BE2C (cell line): ENCODE measurements at regions not wholly inside any gene's neighbourhood (a gene's known extent, or its start where the extent isn't known, plus 50 kb on each side); places are given as distances from the start of the nearest gene placed in this dataset.

Experiments
- DNase-seq: peaks from one replicate; pipeline ENCODE4 v3.0.0-alpha.2; 2020
- H3K27me3 ChIP-seq: fragments of 250-450 bp; sonication (Bioruptor Pico); 2 replicates; pipeline ENCODE4 v1.5.1; 2020; ENCODE audit warnings: mild to moderate bottlenecking
- H3K36me3 ChIP-seq: fragments of 250-450 bp; sonication (Bioruptor Pico); 2 replicates; pipeline ENCODE4 v1.5.1; 2020; ENCODE audit warnings: mild to moderate bottlenecking
- H3K4me1 ChIP-seq: fragments of 250-450 bp; sonication (Bioruptor Pico); 2 replicates; pipeline ENCODE4 v1.5.1; 2020
- H3K4me3 ChIP-seq: 2 replicates; pipeline ENCODE4 v1.5.1; 2011; ENCODE audit warnings: low read depth, low read length
- H3K9me3 ChIP-seq: fragments of 250-450 bp; sonication (Bioruptor Pico); 2 replicates; pipeline ENCODE4 v1.5.1; 2020
- CTCF ChIP-seq: IDR thresholded peaks from 2 replicates; pipeline ENCODE4 v1.5.1; 2012; ENCODE audit warnings: mild to moderate bottlenecking, low read depth, low read length

- DNase-seq, result no peak
- Histone ChIP-seq H3K27me3 (no peaks in the 10 kb centered on the region; the same call in 1 of the 2 replicates), H3K9me3 (no peaks in the 10 kb centered on the region), H3K36me3 (no peaks in the 10 kb centered on the region), H3K4me1 (no peaks in the 10 kb centered on the region), H3K4me3 (no peak overlapping the region)
- TF ChIP-seq CTCF, result no peak
Observed at GRCh38 chr2:6368281-6368680, 497.4 kb downstream of the CMPK2 start.

GRCh38 chr2:6369266-6369665 lies 496.4 kb downstream of the CMPK2 start:
- H3K9me3 ChIP-seq, result no peaks in the 10 kb centered on the region
- H3K27me3 ChIP-seq, result no peaks in the 10 kb centered on the region
- H3K4me3 ChIP-seq, result no peak overlapping the region
- no peaks in the 10 kb centered on the region for H3K36me3 ChIP-seq
- DNase-seq, result no peak
- H3K4me1 ChIP-seq, result no peaks in the 10 kb centered on the region
- TF ChIP-seq CTCF, result no peak

GRCh38 chr2:6370753-6371551 lies 494.8 kb downstream of the CMPK2 start:
- Histone ChIP-seq H3K4me1 (no peaks in the 10 kb centered on the region), H3K36me3 (no peaks in the 10 kb centered on the region), H3K27me3 (no peaks in the 10 kb centered on the region), H3K9me3 (no peaks in the 10 kb centered on the region), H3K4me3 (no peak overlapping the region)
- DNase-seq, result no peak
- no peak for TF ChIP-seq CTCF

- Histone ChIP-seq H3K4me1 (no peaks in the 10 kb centered on the region), H3K36me3 (no peaks in the 10 kb centered on the region), H3K9me3 (no peaks in the 10 kb centered on the region), H3K27me3 (no peaks in the 10 kb centered on the region), H3K4me3 (no peak overlapping the region)
- TF ChIP-seq CTCF, result no peak
- no peak for DNase-seq
Observed at GRCh38 chr2:6372317-6372901, 493.3 kb downstream of the CMPK2 start.

GRCh38 chr2:6381326-6381725 lies 484.4 kb downstream of the CMPK2 start:
- no peak for TF ChIP-seq CTCF
- H3K36me3 ChIP-seq, result no peaks in the 10 kb centered on the region
- H3K27me3 ChIP-seq, result no peaks in the 10 kb centered on the region
- no peaks in the 10 kb centered on the region for H3K9me3 ChIP-seq
- DNase-seq, result no peak
- H3K4me3 ChIP-seq, result no peak overlapping the region
- H3K4me1 ChIP-seq, result no peaks in the 10 kb centered on the region

- Histone ChIP-seq H3K4me1 (no peaks in the 10 kb centered on the region), H3K36me3 (no peaks in the 10 kb centered on the region), H3K27me3 (no peaks in the 10 kb centered on the region), H3K4me3 (no peak overlapping the region), H3K9me3 (no peaks in the 10 kb centered on the region)
- no peak for DNase-seq
- no peak for TF ChIP-seq CTCF
Observed at GRCh38 chr2:6384341-6384740, 481.4 kb downstream of the CMPK2 start.
